ENCODE measurements at regions not wholly inside any gene's neighbourhood (a gene's known extent, or its start where the extent isn't known, plus 50 kb on each side); places are given as distances from the start of the nearest gene placed in this dataset.

DNA sequence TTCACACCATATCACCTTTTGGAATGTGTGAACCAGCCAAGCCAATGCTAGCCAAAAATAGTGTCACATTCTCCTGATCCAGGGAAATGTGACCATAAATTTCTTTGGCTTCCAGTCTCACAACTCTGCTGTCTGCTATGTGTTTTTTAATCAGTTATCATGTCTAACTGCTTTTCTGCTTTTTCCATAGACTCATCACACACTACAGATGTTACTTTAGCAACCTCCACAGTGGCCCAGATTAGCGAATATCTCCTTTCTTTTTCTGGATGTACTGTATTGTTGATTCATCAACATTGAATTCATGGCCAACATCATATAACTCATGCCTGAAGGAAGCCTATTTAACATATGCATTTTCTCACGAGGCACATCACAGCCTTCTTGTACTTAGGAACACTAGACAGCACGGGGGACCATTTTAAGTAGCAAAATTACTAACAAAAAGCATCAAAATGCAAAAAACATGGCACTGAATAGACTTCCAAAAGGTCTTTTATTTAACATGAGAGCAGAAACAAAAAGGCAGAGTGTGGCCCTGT is 73.1 kb upstream of the POU2AF2 start:
- Histone ChIP-seq H3K27me3 (replicated peaks; ENCODE audit: control insufficient read depth, insufficient read depth, low read length) (no peaks in the 10 kb centered on the region), H3K4me3 (replicated peaks; ENCODE audit: low read depth, low read length) (no peak overlapping the region), H3K36me3 (ENCODE audit: control insufficient read depth, insufficient read depth, low read length) (no peaks in the 10 kb centered on the region)
- no peak for DNase-seq (ENCODE audit: extremely low read depth, insufficient read length)
- TF ChIP-seq, protein P1, sequence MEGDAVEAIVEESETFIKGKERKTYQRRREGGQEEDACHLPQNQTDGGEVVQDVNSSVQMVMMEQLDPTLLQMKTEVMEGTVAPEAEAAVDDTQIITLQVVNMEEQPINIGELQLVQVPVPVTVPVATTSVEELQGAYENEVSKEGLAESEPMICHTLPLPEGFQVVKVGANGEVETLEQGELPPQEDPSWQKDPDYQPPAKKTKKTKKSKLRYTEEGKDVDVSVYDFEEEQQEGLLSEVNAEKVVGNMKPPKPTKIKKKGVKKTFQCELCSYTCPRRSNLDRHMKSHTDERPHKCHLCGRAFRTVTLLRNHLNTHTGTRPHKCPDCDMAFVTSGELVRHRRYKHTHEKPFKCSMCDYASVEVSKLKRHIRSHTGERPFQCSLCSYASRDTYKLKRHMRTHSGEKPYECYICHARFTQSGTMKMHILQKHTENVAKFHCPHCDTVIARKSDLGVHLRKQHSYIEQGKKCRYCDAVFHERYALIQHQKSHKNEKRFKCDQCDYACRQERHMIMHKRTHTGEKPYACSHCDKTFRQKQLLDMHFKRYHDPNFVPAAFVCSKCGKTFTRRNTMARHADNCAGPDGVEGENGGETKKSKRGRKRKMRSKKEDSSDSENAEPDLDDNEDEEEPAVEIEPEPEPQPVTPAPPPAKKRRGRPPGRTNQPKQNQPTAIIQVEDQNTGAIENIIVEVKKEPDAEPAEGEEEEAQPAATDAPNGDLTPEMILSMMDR (IDR thresholded peaks at IDR 0.05; ENCODE audit: insufficient read depth, low read length, poor library complexity, severe bottlenecking), result no peak

DNA sequence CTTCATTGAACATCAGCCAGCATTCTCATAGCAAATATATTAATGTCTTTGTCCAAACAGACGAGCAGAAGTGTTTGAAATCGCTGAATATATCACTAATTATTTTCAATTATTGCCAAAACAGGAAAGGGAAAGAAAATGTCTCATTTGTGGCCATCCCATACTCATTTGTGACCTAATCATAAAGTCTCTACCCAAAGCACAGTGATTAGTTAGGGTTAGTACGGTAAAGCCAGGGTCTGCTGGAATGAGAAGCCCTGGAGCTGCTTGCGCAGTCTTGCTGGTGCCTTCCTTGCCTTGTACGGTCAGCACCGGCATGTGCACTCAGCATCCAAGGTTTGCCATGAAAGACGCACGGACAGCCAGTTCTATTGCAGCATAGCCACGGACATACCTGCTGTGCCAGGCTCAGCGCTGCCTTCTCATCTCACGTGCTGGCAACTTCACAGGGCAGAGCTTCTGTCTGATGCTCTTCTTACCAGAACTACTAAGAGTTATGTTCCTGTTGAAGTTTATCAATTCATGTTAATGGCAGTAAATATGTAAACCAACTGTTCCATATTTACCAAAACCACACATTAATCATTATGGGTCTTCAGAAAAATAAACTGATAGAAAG is 74.7 kb upstream of the POU2AF2 start:
- no peak overlapping the region for H3K4me3 ChIP-seq (replicated peaks; ENCODE audit: low read depth, low read length)
- DNase-seq (ENCODE audit: extremely low read depth, insufficient read length), result no peak
- TF ChIP-seq, protein P1 (IDR thresholded peaks at IDR 0.05; ENCODE audit: insufficient read depth, low read length, poor library complexity, severe bottlenecking), result no peak
- H3K27me3 ChIP-seq (replicated peaks; ENCODE audit: control insufficient read depth, insufficient read depth, low read length), result no peaks in the 10 kb centered on the region
- no peaks in the 10 kb centered on the region for H3K36me3 ChIP-seq (ENCODE audit: control insufficient read depth, insufficient read depth, low read length)

DNA sequence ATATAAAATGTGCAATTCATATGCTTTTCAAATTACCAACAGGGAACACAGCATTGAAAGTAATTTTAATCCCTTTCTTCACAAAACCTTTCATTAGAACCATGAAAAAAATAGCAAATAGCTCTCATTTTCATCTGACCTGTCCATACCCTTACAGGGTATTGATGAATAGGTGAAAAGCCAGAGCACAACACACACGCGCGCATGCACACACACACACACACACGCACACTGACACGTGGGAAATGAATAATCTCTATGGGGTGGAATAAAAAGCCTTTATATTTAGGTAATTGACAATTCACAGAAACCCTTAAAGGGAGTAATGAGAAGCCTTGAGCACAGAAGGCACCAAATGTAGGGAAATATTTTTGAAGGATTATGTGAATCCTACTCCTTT is 76.2 kb upstream of the POU2AF2 start:
- TF ChIP-seq, protein P1 (IDR thresholded peaks at IDR 0.05; ENCODE audit: insufficient read depth, low read length, poor library complexity, severe bottlenecking), result no peak
- Histone ChIP-seq H3K4me3 (replicated peaks; ENCODE audit: low read depth, low read length) (no peak overlapping the region), H3K36me3 (ENCODE audit: control insufficient read depth, insufficient read depth, low read length) (no peaks in the 10 kb centered on the region), H3K27me3 (replicated peaks; ENCODE audit: control insufficient read depth, insufficient read depth, low read length) (no peaks in the 10 kb centered on the region)
- no peak for DNase-seq (ENCODE audit: extremely low read depth, insufficient read length)

DNA sequence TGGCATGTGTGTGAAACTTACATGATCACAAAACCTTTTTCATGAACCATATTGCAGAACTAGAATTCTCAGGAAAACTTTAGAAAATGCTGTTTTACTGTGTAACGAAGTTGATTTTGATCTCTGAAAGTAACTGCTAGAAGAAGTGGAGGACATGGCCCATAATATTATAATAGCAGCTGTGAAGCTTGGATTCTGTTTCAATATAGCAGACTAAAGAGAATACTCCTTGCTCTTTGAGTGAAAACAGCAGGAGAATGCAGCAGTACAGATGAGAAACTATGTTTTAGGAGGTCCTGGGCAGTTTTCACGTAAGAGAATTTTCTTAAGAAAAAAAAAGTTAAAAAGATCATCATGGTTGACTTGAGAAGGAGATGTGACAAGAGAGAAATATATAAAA is 76.7 kb upstream of the POU2AF2 start:
- no peak overlapping the region for H3K4me3 ChIP-seq (replicated peaks; ENCODE audit: low read depth, low read length)
- DNase-seq (ENCODE audit: extremely low read depth, insufficient read length), result no peak
- no peaks in the 10 kb centered on the region for H3K27me3 ChIP-seq (replicated peaks; ENCODE audit: control insufficient read depth, insufficient read depth, low read length)
- TF ChIP-seq, protein P1 (IDR thresholded peaks at IDR 0.05; ENCODE audit: insufficient read depth, low read length, poor library complexity, severe bottlenecking), result no peak
- no peaks in the 10 kb centered on the region for H3K36me3 ChIP-seq (ENCODE audit: control insufficient read depth, insufficient read depth, low read length)

DNA sequence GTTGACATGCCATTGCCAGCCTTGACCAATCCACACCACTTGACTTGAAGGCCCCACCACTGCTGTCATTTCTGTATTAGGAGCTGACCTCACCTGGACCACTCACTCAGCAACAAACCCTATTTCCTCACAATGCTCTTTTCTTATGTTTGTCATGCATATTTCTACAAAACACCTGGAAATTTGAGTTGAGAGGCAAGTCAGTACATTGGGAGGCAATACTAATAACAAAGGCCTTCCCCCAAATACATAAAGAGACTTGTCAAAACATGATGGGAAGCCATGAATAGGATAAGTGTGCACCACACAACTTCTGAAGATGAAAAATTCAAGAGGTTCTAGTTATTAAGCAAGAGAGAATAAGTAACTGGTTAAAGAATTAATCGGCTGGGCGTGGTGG is 77.9 kb upstream of the POU2AF2 start:
- TF ChIP-seq, protein P1 (IDR thresholded peaks at IDR 0.05; ENCODE audit: insufficient read depth, low read length, poor library complexity, severe bottlenecking), result no peak
- DNase-seq (ENCODE audit: extremely low read depth, insufficient read length), result no peak
- Histone ChIP-seq H3K4me3 (replicated peaks; ENCODE audit: low read depth, low read length) (no peak overlapping the region), H3K36me3 (ENCODE audit: control insufficient read depth, insufficient read depth, low read length) (no peaks in the 10 kb centered on the region), H3K27me3 (replicated peaks; ENCODE audit: control insufficient read depth, insufficient read depth, low read length) (no peaks in the 10 kb centered on the region)

DNA sequence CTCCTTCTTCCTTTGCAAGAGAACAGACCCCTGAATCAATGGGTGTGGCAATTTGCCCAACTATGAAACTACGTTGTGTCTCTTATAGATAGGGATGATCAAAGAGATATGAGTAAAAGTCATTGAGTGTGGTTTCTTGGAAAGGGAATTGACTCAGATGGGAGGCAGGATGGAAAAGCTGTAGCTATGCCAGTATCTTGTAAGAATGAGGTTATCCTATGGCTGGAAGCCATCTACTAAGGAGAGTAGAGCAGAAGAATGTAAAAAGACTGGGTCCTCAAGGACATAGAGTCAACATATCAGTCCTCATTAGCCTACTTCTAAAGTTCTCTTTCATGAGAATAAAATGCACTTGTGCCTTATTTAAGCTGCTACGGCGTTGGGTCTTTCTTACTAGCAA is 78.9 kb upstream of the POU2AF2 start:
- TF ChIP-seq, protein P1 (IDR thresholded peaks at IDR 0.05; ENCODE audit: insufficient read depth, low read length, poor library complexity, severe bottlenecking), result no peak
- H3K4me3 ChIP-seq (replicated peaks; ENCODE audit: low read depth, low read length), result no peak overlapping the region
- no peaks in the 10 kb centered on the region for H3K27me3 ChIP-seq (replicated peaks; ENCODE audit: control insufficient read depth, insufficient read depth, low read length)
- H3K36me3 ChIP-seq (ENCODE audit: control insufficient read depth, insufficient read depth, low read length), result no peaks in the 10 kb centered on the region
- no peak for DNase-seq (ENCODE audit: extremely low read depth, insufficient read length)
